AG09319 (cell line): ENCODE measurements at regions not wholly inside any gene's neighbourhood (a gene's known extent, or its start where the extent isn't known, plus 50 kb on each side); places are given as distances from the start of the nearest gene placed in this dataset.

Experiments used
- DNase-seq: peaks from one replicate; pipeline ENCODE4 v3.0.0-alpha.2; 2010; ENCODE audit warnings: low read depth; ENCODE audit errors: extremely low read depth
- TF ChIP-seq, protein P1 (sequence below): IDR thresholded peaks from 2 replicates; pipeline ENCODE4 v1.5.1; 2011; ENCODE audit warnings: low read depth, mild to moderate bottlenecking, inconsistent platforms, low read length, moderate library complexity

DNA sequence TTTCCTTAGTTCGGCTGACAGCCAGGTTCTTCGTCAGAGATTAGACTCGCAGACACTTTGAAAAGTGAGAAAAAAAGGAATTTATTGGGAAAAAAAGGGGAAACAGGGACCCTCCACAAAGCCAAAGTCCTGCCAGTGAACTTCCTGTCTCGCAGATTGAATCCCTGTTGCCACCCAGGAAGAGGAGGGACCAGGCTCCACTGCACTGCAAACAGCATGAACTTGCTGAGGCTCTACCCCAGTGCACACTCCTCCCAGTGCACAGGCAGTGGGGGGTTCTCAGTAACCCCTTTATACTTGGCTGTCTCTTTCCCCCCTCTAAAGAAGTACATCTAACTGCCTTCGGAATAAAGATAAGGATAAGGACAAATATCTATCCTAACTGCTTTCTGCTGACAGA lies 959.0 kb downstream of the GRIK2 start:
- TF ChIP-seq, protein P1, sequence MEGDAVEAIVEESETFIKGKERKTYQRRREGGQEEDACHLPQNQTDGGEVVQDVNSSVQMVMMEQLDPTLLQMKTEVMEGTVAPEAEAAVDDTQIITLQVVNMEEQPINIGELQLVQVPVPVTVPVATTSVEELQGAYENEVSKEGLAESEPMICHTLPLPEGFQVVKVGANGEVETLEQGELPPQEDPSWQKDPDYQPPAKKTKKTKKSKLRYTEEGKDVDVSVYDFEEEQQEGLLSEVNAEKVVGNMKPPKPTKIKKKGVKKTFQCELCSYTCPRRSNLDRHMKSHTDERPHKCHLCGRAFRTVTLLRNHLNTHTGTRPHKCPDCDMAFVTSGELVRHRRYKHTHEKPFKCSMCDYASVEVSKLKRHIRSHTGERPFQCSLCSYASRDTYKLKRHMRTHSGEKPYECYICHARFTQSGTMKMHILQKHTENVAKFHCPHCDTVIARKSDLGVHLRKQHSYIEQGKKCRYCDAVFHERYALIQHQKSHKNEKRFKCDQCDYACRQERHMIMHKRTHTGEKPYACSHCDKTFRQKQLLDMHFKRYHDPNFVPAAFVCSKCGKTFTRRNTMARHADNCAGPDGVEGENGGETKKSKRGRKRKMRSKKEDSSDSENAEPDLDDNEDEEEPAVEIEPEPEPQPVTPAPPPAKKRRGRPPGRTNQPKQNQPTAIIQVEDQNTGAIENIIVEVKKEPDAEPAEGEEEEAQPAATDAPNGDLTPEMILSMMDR, result no peak

GRCh38 chr6:102344769-102345168 lies 951.3 kb downstream of the GRIK2 start:
- DNase-seq, result no peak
- TF ChIP-seq, protein P1, result no peak

More for the DNA sequence above, 959.0 kb downstream of the GRIK2 start:
- DNase-seq, result no peak

GRCh38 chr6:102340311-102340710 lies 946.8 kb downstream of the GRIK2 start:
- DNase-seq, result no peak
- TF ChIP-seq, protein P1, result no peak

GRCh38 chr6:102333736-102334135 lies 940.2 kb downstream of the GRIK2 start:
- TF ChIP-seq, protein P1, result no peak
- DNase-seq, result no peak

GRCh38 chr6:102327697-102328225 lies 934.3 kb downstream of the GRIK2 start:
- TF ChIP-seq, protein P1, result no peak

GRCh38 chr6:102313699-102314098 lies 920.2 kb downstream of the GRIK2 start:
- TF ChIP-seq, protein P1, result no peak
- DNase-seq, result no peak

More at GRCh38 chr6:102327697-102328225, 934.3 kb downstream of the GRIK2 start:
- no peak for DNase-seq

- no peak for DNase-seq
- TF ChIP-seq, protein P1, result no peak
Measured at GRCh38 chr6:102309700-102310099, 916.2 kb downstream of the GRIK2 start.
